Brain microvascular endothelial cell (primary cell): ENCODE measurements at regions not wholly inside any gene's neighbourhood (a gene's known extent, or its start where the extent isn't known, plus 50 kb on each side); places are given as distances from the start of the nearest gene placed in this dataset.

Experiments used
- DNase-seq: peaks from one replicate; pipeline ENCODE4 v3.0.0-alpha.2; 2020
- H3K27ac ChIP-seq: fragments of 250-450 bp; sonication (Bioruptor Pico); 2 replicates; pipeline ENCODE4 v1.5.1; 2020; ENCODE audit warnings: mild to moderate bottlenecking, moderate library complexity
- H3K27me3 ChIP-seq: fragments of 250-450 bp; sonication (Bioruptor Pico); replicated peaks from 2 replicates; pipeline ENCODE4 v1.5.1; 2020; ENCODE audit warnings: mild to moderate bottlenecking
- H3K36me3 ChIP-seq: fragments of 250-450 bp; sonication (Bioruptor Pico); replicated peaks from 2 replicates; pipeline ENCODE4 v1.5.1; 2020; ENCODE audit warnings: mild to moderate bottlenecking
- H3K4me3 ChIP-seq: 2 replicates; pipeline ENCODE4 v1.5.1; 2011; ENCODE audit warnings: low read depth, mild to moderate bottlenecking, control low read depth, low read length, moderate library complexity
- CTCF ChIP-seq: IDR thresholded peaks from 2 replicates; pipeline ENCODE4 v1.5.1; 2011; ENCODE audit warnings: low read depth, mild to moderate bottlenecking, moderate library complexity, low read length, control low read depth, inconsistent platforms; ENCODE audit errors: missing control alignments
- in situ Hi-C: cut with HindIII; loops from 2 replicates; pipeline ENCODE4 v1.10.0; 2017; ENCODE audit warnings: low sequenced_read_pairs, low pct_ligation_motif_present

GRCh38 chr11:90744169-90744568 is 521.3 kb upstream of the CHORDC1 start:
- no peak for DNase-seq
- in situ Hi-C loops: no loop called here
- Histone ChIP-seq H3K4me3 (no peak overlapping the region), H3K27ac (no peak overlapping the region), H3K36me3 (no peaks in the 10 kb centered on the region), H3K27me3 (no peaks in the 10 kb centered on the region)
- TF ChIP-seq CTCF: no peak

- no peak for DNase-seq
- H3K4me3 ChIP-seq: no peak overlapping the region
- in situ Hi-C loops: no loop called here
- H3K36me3 ChIP-seq: no peaks in the 10 kb centered on the region
- no peak for TF ChIP-seq CTCF
- H3K27me3 ChIP-seq: no peaks in the 10 kb centered on the region
- H3K27ac ChIP-seq: no peak overlapping the region
These were observed 516.0 kb upstream of the CHORDC1 start for GRCh38 chr11:90738799-90739198.

GRCh38 chr11:90737444-90738050 is 514.7 kb upstream of the CHORDC1 start:
- in situ Hi-C loops: no loop called here
- DNase-seq: no peak
- Histone ChIP-seq H3K27ac (no peak overlapping the region), H3K4me3 (no peak overlapping the region), H3K27me3 (no peaks in the 10 kb centered on the region), H3K36me3 (no peaks in the 10 kb centered on the region)
- no peak for TF ChIP-seq CTCF

GRCh38 chr11:90732486-90732885 is 509.6 kb upstream of the CHORDC1 start:
- no peak overlapping the region for H3K27ac ChIP-seq
- no peaks in the 10 kb centered on the region for H3K27me3 ChIP-seq
- TF ChIP-seq CTCF: no peak
- in situ Hi-C loops: no loop called here
- no peak for DNase-seq
- H3K4me3 ChIP-seq: no peak overlapping the region
- no peaks in the 10 kb centered on the region for H3K36me3 ChIP-seq

- H3K4me3 ChIP-seq: no peak overlapping the region
- in situ Hi-C loops: no loop called here
- no peaks in the 10 kb centered on the region for H3K27me3 ChIP-seq
- no peak overlapping the region for H3K27ac ChIP-seq
- TF ChIP-seq CTCF: no peak
- H3K36me3 ChIP-seq: no peaks in the 10 kb centered on the region
- no peak for DNase-seq
These were observed 500.6 kb upstream of the CHORDC1 start for GRCh38 chr11:90723475-90723874.

- no peak for DNase-seq
- Histone ChIP-seq H3K36me3 (no peaks in the 10 kb centered on the region), H3K27me3 (no peaks in the 10 kb centered on the region), H3K27ac (no peak overlapping the region), H3K4me3 (no peak overlapping the region)
- in situ Hi-C loops: no loop called here
- no peak for TF ChIP-seq CTCF
These were observed 499.8 kb upstream of the CHORDC1 start for GRCh38 chr11:90722552-90723190.
